Right lobe of liver (tissue), 4 donors: ENCODE measurements at regions not wholly inside any gene's neighbourhood (a gene's known extent, or its start where the extent isn't known, plus 50 kb on each side); places are given as distances from the start of the nearest gene placed in this dataset.

ENCODE experiments used
- CTCF ChIP-seq, 4 donors: fragments of 200-600 bp in 3 of 4; fragments of 450-650 bp in 1 of 4; IDR thresholded peaks; one replicate each; pipeline versions ENCODE4 v1.5.1 to v1.8.0; 2016 to 2022; ENCODE audit warnings: antibody characterized with exemption in 4 of 4, mild to moderate bottlenecking in 2 of 4
- POLR2A ChIP-seq: fragments of 450-650 bp; IDR thresholded peaks from one replicate; pipeline ENCODE4 v1.6.1; 2017; ENCODE audit warnings: antibody characterized with exemption, mild to moderate bottlenecking
- donor health status: DM: no; HTN: no; CAD: no.
- donor health status: DM: no; HTN: no; CAD: no.
- donor health status: DM: no; HTN: yes; CAD: no.

- no peak for TF ChIP-seq CTCF (IDR thresholded peaks at IDR 0.05)
- TF ChIP-seq POLR2A, result no peak
These were observed 69.0 kb downstream of the FOXI2 start for GRCh38 chr10:127805950-127806349.
